AG04450 (cell line): ENCODE measurements at regions not wholly inside any gene's neighbourhood (a gene's known extent, or its start where the extent isn't known, plus 50 kb on each side); places are given as distances from the start of the nearest gene placed in this dataset.

Experiments used
- CTCF ChIA-PET: fragments of 300-600, 350-600 bp; formaldehyde crosslinking; extraction: SDS; loops from one replicate; lab custom pipeline; 2022; ENCODE audit warnings: antibody characterized with exemption, inconsistent platforms; lab: Charles Lee
- POLR2A ChIA-PET: fragments of 350-600 bp; formaldehyde crosslinking; extraction: SDS; loops from one replicate; lab custom pipeline; 2021; ENCODE audit warnings: antibody characterized with exemption, inconsistent platforms; lab: Yijun Ruan, JAX
- DNase-seq: peaks from one replicate; pipeline ENCODE4 v3.0.0-alpha.2; 2011; ENCODE audit warnings: low read depth, low spot score
- H3K27ac ChIP-seq: one replicate; pipeline ENCODE4 v1.5.1; 2012; ENCODE audit warnings: low read depth, low read length, control low read depth
- H3K27me3 ChIP-seq: one replicate; pipeline ENCODE4 v1.6.0; 2012; ENCODE audit warnings: low read length; ENCODE audit not compliant: control insufficient read depth, insufficient read depth
- H3K4me3 ChIP-seq: 2 replicates; pipeline ENCODE4 v1.5.1; 2011; ENCODE audit warnings: mild to moderate bottlenecking, low read depth, low read length, control low read depth
- H3K9me3 ChIP-seq: 2 replicates; pipeline ENCODE4 v1.5.1; 2012; ENCODE audit warnings: low read length; ENCODE audit not compliant: control insufficient read depth, insufficient read depth
- TF ChIP-seq, protein P1 (sequence below): IDR thresholded peaks from 2 replicates; pipeline ENCODE4 v1.5.1; 2011; ENCODE audit warnings: low read depth, low read length, control low read depth, inconsistent platforms

DNA sequence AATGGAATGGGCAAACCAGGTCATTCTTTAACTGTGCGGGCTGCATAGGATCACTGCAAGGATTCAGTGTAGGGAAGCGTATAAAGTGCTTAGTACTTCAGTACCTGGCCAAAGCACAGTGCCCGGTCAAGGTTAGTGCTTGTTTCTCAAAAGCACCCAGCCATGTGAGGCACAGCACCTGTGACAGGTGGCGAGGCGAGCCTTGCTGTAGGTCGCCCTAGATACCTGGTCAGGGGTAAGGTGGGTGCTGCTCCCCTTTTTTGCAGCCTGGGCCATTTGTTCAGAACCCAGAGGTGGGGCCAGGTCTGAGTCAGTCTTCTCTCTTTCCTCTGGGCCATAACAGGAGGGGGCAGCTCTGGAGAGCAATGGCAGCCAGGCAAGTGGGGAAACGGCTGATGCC lies 172.0 kb downstream of the IRF8 start:
- Histone ChIP-seq H3K9me3 (no peaks in the 10 kb centered on the region; the same call in 1 of the 2 replicates), H3K27ac (no peak overlapping the region), H3K4me3 (no peak overlapping the region), H3K27me3 (no peaks in the 10 kb centered on the region)
- no peak for DNase-seq
- ChIA-PET POLR2A (no interaction called here), CTCF (interaction anchor here (0.7 to 1.3 kb wide), 2 partner anchors 181 to 447 kb away, joined by 3 to 4 read pairs; no protein-coding TSS in a partner anchor)
- TF ChIP-seq, protein P1, sequence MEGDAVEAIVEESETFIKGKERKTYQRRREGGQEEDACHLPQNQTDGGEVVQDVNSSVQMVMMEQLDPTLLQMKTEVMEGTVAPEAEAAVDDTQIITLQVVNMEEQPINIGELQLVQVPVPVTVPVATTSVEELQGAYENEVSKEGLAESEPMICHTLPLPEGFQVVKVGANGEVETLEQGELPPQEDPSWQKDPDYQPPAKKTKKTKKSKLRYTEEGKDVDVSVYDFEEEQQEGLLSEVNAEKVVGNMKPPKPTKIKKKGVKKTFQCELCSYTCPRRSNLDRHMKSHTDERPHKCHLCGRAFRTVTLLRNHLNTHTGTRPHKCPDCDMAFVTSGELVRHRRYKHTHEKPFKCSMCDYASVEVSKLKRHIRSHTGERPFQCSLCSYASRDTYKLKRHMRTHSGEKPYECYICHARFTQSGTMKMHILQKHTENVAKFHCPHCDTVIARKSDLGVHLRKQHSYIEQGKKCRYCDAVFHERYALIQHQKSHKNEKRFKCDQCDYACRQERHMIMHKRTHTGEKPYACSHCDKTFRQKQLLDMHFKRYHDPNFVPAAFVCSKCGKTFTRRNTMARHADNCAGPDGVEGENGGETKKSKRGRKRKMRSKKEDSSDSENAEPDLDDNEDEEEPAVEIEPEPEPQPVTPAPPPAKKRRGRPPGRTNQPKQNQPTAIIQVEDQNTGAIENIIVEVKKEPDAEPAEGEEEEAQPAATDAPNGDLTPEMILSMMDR: no peak

- DNase-seq: no peak
- H3K4me3 ChIP-seq: no peak overlapping the region
- no peak overlapping the region for H3K27ac ChIP-seq
- TF ChIP-seq, protein P1: no peak
- H3K9me3 ChIP-seq: no peaks in the 10 kb centered on the region; the same call in 1 of the 2 replicates
- CTCF ChIA-PET: interaction anchor here (0.8 to 2.1 kb wide), 6 partner anchors 8 to 446 kb away, joined by 3 to 8 read pairs (median 4); no protein-coding TSS in a partner anchor
- H3K27me3 ChIP-seq: no peaks in the 10 kb centered on the region
- POLR2A ChIA-PET: no interaction called here
Observed at GRCh38 chr16:86071611-86072240, 172.8 kb downstream of the IRF8 start.

DNA sequence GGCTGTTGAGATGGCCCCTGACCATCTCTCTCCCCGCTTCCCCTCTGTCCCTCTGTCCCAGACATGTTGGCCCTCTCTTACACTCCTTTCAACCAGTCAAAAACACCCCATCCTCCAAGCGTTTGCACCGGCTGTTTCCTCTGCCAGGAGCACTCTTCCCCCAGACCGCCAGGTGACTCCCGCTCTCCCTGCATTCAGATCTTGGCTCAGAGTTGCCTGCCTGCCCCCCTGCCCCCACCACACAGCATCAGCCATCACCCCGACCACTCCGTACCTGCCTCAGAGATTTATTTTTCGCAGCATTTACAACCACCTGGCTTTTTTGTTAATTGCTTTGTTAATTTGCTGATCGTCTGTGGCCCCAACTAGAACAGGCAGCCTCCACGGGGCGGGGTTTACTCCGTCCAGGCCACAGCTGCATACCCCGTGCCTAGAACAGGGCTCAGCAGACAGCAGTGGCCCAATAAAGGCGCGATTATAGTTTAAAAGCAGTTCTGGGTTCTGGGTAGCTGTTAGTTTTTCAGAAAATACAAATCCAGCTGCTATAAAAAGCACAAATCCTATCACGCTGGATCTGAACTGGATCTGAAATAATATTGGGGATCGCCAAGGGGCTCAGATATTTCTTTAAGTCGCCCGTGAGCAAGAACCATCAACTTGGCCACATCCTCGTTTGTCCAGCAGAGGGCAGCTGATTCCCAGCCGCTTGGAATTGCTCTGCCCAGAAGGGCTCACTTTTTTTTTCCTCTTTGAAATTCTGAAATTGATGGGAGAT lies 173.6 kb downstream of the IRF8 start:
- CTCF ChIA-PET: interaction anchor here (0.6 to 2.1 kb wide), 35 partner anchors 8 to 461 kb away, joined by 3 to 36 read pairs (median 5); no protein-coding TSS in a partner anchor

DNA sequence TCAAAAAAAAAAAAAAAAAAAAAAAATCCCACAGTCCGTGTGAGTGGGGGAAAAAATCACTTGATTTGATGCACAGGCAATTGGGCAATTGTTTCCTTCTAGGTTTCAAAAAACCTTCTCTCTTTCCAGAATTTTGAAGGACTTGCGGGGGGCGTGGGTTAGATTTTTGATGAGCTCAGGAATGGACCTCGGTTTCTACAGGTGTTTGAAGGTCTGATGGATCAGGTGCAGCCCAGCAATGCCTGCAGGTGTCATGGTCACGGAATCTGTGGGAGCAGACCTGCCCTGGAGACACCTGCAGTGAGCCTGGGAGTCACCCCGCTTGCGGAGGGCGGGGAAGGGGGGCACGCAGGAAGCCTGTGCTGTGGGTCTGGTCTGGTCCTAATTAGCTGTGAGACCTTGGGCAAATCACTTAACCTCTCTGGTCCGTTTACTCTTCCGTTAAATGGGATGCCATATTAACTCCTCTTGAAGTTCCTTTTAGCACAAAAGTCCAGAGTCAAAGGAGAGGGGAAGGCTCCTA lies 174.2 kb downstream of the IRF8 start:
- POLR2A ChIA-PET: interaction anchor here (0.7 to 1.5 kb wide), 3 partner anchors 51 to 444 kb away, joined by 5 to 10 read pairs (median 8); no protein-coding TSS in a partner anchor
- no peaks in the 10 kb centered on the region for H3K27me3 ChIP-seq
- no peak for DNase-seq
- TF ChIP-seq, protein P1: no peak
- CTCF ChIA-PET: interaction anchor here (0.6 to 2.1 kb wide), 35 partner anchors 8 to 460 kb away, joined by 3 to 36 read pairs (median 5); no protein-coding TSS in a partner anchor
- no peak overlapping the region for H3K27ac ChIP-seq
- no peak overlapping the region for H3K4me3 ChIP-seq
- H3K9me3 ChIP-seq: no peaks in the 10 kb centered on the region; the same call in 1 of the 2 replicates

More for the DNA sequence above, 173.6 kb downstream of the IRF8 start:
- H3K27ac ChIP-seq: no peak overlapping the region
- no peak overlapping the region for H3K4me3 ChIP-seq
- no peaks in the 10 kb centered on the region; the same call in 1 of the 2 replicates for H3K9me3 ChIP-seq
- TF ChIP-seq, protein P1: peak; percentile 81
- POLR2A ChIA-PET: interaction anchor here (0.7 to 1.5 kb wide), 3 partner anchors 50 to 445 kb away, joined by 5 to 10 read pairs (median 8); no protein-coding TSS in a partner anchor
- H3K27me3 ChIP-seq: no peaks in the 10 kb centered on the region
- DNase-seq: peak; percentile 77
